GM23338 (cell line): ENCODE measurements at regions not wholly inside any gene's neighbourhood (a gene's known extent, or its start where the extent isn't known, plus 50 kb on each side); places are given as distances from the start of the nearest gene placed in this dataset.

Source experiments
- ATAC-seq: fragments of 200-7000 bp; cut with Tn5 transposase; 3 replicates; pipeline ENCODE4 v1.9.1; 2020
- DNase-seq: peaks from one replicate; pipeline ENCODE4 v3.0.0-alpha.2; 2015; ENCODE audit warnings: low spot score
- H2AFZ ChIP-seq: fragments of 200-600 bp; sonication (generic); 2 replicates; pipeline ENCODE4 v1.8.0; 2016; ENCODE audit warnings: antibody characterized with exemption, mild to moderate bottlenecking, moderate library complexity
- H3F3A ChIP-seq: fragments of 200-600 bp; sonication (generic); replicated peaks from 2 replicates; pipeline ENCODE4 v1.8.0; 2017; ENCODE audit warnings: antibody characterized with exemption, mixed run types, low read depth
- H3K27ac ChIP-seq: fragments of 200-600 bp; sonication (generic); 2 replicates; pipeline ENCODE4 v1.6.1; 2016; ENCODE audit warnings: low read depth
- H3K27me3 ChIP-seq: fragments of 200-600 bp; sonication (generic); 2 replicates; pipeline ENCODE4 v1.8.0; 2016; ENCODE audit warnings: mild to moderate bottlenecking, mixed run types, moderate library complexity; ENCODE audit not compliant: insufficient read depth
- H3K36me3 ChIP-seq: fragments of 200-600 bp; sonication (generic); 2 replicates; pipeline ENCODE4 v1.8.0; 2016; ENCODE audit warnings: mild to moderate bottlenecking; ENCODE audit not compliant: insufficient read depth
- H3K4me1 ChIP-seq: fragments of 200-600 bp; sonication (generic); 2 replicates; pipeline ENCODE4 v1.8.0; 2016; ENCODE audit warnings: mild to moderate bottlenecking, moderate library complexity; ENCODE audit not compliant: insufficient read depth
- H3K4me2 ChIP-seq: fragments of 200-600 bp; sonication (generic); 2 replicates; pipeline ENCODE4 v1.7.1; 2017; ENCODE audit warnings: mixed run types
- H3K4me3 ChIP-seq: fragments of 200-600 bp; sonication (generic); 2 replicates; pipeline ENCODE4 v1.6.1; 2016; ENCODE audit warnings: mixed run types
- H3K79me2 ChIP-seq: fragments of 200-600 bp; sonication (generic); replicated peaks from 2 replicates; pipeline ENCODE4 v1.8.0; 2017; ENCODE audit warnings: mild to moderate bottlenecking; ENCODE audit not compliant: insufficient read depth
- H3K9me2 ChIP-seq: fragments of 200-600 bp; sonication (generic); 2 replicates; pipeline ENCODE4 v1.8.0; 2017; ENCODE audit not compliant: insufficient read depth
- H4K20me1 ChIP-seq: fragments of 200-600 bp; sonication (generic); replicated peaks from 2 replicates; pipeline ENCODE4 v1.8.0; 2017; ENCODE audit warnings: mild to moderate bottlenecking; ENCODE audit not compliant: insufficient read depth
- H3K27ac Mint-ChIP-seq: 2 replicates; pipeline ENCODE4 v1.8.0; 2020; ENCODE audit warnings: inconsistent platforms, mild to moderate bottlenecking, moderate library complexity, mixed read lengths
- H3K27me3 Mint-ChIP-seq: 3 replicates; pipeline ENCODE4 v1.8.0; 2022; ENCODE audit warnings: low read depth, mild to moderate bottlenecking, moderate library complexity, mixed read lengths, inconsistent platforms; ENCODE audit not compliant: insufficient read depth, poor library complexity
- H3K36me3 Mint-ChIP-seq: 3 replicates; pipeline ENCODE4 v1.8.0; 2021; ENCODE audit warnings: low read depth, mild to moderate bottlenecking, inconsistent platforms, moderate library complexity, mixed read lengths
- H3K4me1 Mint-ChIP-seq: 3 replicates; pipeline ENCODE4 v1.8.0; 2020; ENCODE audit warnings: mild to moderate bottlenecking, inconsistent platforms, mixed read lengths
- H3K4me3 Mint-ChIP-seq: 3 replicates; pipeline ENCODE4 v1.8.0; 2021; ENCODE audit warnings: moderate library complexity, mild to moderate bottlenecking, inconsistent platforms, mixed read lengths
- H3K9me3 Mint-ChIP-seq: 3 replicates; pipeline ENCODE4 v1.8.0; 2020; ENCODE audit warnings: moderate library complexity, mild to moderate bottlenecking, inconsistent platforms, mixed read lengths
- CREB1 ChIP-seq: fragments of 250-450 bp; sonication (Bioruptor Pico); IDR thresholded peaks from 2 replicates; pipeline ENCODE4 v1.5.0; 2020; ENCODE audit warnings: low read depth, mild to moderate bottlenecking, moderate library complexity
- EZH2phosphoT487 ChIP-seq: fragments of 200-600 bp; sonication (generic); IDR thresholded peaks from one replicate; pipeline ENCODE4 v1.8.1; 2018; ENCODE audit warnings: antibody characterized with exemption; ENCODE audit not compliant: unreplicated experiment
- NANOG ChIP-seq: IDR thresholded peaks from 2 replicates; pipeline ENCODE4 v1.6.1; 2016; ENCODE audit warnings: antibody characterized with exemption, borderline replicate concordance
- TF ChIP-seq, protein P1 (sequence below): fragments of 250-450 bp; sonication (Bioruptor Pico); IDR thresholded peaks from 2 replicates; pipeline ENCODE4 v1.5.0; 2020; ENCODE audit warnings: mild to moderate bottlenecking, moderate library complexity

- TF ChIP-seq, protein P1, sequence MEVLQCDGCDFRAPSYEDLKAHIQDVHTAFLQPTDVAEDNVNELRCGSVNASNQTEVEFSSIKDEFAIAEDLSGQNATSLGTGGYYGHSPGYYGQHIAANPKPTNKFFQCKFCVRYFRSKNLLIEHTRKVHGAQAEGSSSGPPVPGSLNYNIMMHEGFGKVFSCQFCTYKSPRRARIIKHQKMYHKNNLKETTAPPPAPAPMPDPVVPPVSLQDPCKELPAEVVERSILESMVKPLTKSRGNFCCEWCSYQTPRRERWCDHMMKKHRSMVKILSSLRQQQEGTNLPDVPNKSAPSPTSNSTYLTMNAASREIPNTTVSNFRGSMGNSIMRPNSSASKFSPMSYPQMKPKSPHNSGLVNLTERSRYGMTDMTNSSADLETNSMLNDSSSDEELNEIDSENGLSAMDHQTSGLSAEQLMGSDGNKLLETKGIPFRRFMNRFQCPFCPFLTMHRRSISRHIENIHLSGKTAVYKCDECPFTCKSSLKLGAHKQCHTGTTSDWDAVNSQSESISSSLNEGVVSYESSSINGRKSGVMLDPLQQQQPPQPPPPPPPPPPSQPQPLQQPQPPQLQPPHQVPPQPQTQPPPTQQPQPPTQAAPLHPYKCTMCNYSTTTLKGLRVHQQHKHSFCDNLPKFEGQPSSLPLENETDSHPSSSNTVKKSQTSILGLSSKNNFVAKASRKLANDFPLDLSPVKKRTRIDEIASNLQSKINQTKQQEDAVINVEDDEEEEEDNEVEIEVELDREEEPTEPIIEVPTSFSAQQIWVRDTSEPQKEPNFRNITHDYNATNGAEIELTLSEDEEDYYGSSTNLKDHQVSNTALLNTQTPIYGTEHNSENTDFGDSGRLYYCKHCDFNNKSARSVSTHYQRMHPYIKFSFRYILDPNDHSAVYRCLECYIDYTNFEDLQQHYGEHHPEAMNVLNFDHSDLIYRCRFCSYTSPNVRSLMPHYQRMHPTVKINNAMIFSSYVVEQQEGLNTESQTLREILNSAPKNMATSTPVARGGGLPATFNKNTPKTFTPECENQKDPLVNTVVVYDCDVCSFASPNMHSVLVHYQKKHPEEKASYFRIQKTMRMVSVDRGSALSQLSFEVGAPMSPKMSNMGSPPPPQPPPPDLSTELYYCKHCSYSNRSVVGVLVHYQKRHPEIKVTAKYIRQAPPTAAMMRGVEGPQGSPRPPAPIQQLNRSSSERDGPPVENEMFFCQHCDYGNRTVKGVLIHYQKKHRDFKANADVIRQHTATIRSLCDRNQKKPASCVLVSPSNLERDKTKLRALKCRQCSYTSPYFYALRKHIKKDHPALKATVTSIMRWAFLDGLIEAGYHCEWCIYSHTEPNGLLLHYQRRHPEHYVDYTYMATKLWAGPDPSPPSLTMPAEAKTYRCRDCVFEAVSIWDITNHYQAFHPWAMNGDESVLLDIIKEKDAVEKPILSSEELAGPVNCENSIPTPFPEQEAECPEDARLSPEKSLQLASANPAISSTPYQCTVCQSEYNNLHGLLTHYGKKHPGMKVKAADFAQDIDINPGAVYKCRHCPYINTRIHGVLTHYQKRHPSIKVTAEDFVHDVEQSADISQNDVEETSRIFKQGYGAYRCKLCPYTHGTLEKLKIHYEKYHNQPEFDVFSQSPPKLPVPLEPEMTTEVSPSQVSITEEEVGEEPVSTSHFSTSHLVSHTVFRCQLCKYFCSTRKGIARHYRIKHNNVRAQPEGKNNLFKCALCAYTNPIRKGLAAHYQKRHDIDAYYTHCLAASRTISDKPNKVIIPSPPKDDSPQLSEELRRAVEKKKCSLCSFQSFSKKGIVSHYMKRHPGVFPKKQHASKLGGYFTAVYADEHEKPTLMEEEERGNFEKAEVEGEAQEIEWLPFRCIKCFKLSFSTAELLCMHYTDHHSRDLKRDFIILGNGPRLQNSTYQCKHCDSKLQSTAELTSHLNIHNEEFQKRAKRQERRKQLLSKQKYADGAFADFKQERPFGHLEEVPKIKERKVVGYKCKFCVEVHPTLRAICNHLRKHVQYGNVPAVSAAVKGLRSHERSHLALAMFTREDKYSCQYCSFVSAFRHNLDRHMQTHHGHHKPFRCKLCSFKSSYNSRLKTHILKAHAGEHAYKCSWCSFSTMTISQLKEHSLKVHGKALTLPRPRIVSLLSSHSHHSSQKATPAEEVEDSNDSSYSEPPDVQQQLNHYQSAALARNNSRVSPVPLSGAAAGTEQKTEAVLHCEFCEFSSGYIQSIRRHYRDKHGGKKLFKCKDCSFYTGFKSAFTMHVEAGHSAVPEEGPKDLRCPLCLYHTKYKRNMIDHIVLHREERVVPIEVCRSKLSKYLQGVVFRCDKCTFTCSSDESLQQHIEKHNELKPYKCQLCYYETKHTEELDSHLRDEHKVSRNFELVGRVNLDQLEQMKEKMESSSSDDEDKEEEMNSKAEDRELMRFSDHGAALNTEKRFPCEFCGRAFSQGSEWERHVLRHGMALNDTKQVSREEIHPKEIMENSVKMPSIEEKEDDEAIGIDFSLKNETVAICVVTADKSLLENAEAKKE (CRISPR knock-in tag), result no peak
- no peak for TF ChIP-seq CREB1
Observed at GRCh38 chr12:102616692-102617091, 136.3 kb upstream of the IGF1 start (continued).

- Mint-ChIP-seq H3K9me3 (peaks cover 20% of the 10 kb centered on the region), H3K27ac (peak overlapping the region; percentile 64; the same call in 1 of the 2 replicates), H3K27me3 (no peaks in the 10 kb centered on the region), H3K4me3 (peak overlapping the region; percentile 49), H3K4me1 (peaks cover 23% of the 10 kb centered on the region), H3K36me3 (peaks cover 9% of the 10 kb centered on the region; the same call in 2 of the 3 replicates)
- Histone ChIP-seq H3K9me2 (no peaks in the 10 kb centered on the region), H3K79me2 (no peaks in the 10 kb centered on the region), H3K4me2 (peak overlapping the region; percentile 27), H3K4me1 (peaks cover 21% of the 10 kb centered on the region), H3K27ac (peak overlapping the region; percentile 21), H3K36me3 (no peaks in the 10 kb centered on the region), H3K27me3 (no peaks in the 10 kb centered on the region), H4K20me1 (no peaks in the 10 kb centered on the region), H3F3A (no peaks in the 10 kb centered on the region), H2AFZ (no peak overlapping the region), H3K4me3 (peak overlapping the region; percentile 10; the same call in 1 of the 2 replicates)
- TF ChIP-seq, protein P1 (CRISPR knock-in tag), result peak; percentile 15; the same call in 1 of the 2 replicates
- TF ChIP-seq NANOG, result peak; percentile 84; the same call in 1 of the 2 replicates
- TF ChIP-seq EZH2phosphoT487, result no peak
- peak; percentile 86 for ATAC-seq
- DNase-seq, result peak; percentile 58
Observed at GRCh38 chr12:102611995-102612394, 131.6 kb upstream of the IGF1 start.
